ENCODE measurements at regions not wholly inside any gene's neighbourhood (a gene's known extent, or its start where the extent isn't known, plus 50 kb on each side); places are given as distances from the start of the nearest gene placed in this dataset.

GRCh38 chr10:4344492-4344994, 481.5 kb upstream of the AKR1E2 start:
- TF ChIP-seq FOXM1 (IDR thresholded peaks at IDR 0.05; ENCODE audit: borderline replicate concordance, low read depth) (no peak), EP300 (IDR thresholded peaks at IDR 0.05; ENCODE audit: borderline replicate concordance) (no peak), TEAD4 (IDR thresholded peaks at IDR 0.05) (no peak), YY1 (IDR thresholded peaks at IDR 0.05; ENCODE audit: low read depth) (no peak), USF1 (IDR thresholded peaks at IDR 0.05) (no peak)

GRCh38 chr10:4343873-4344272, 482.1 kb upstream of the AKR1E2 start:
- TF ChIP-seq MAX (IDR thresholded peaks at IDR 0.05) (no peak), EGR1 (IDR thresholded peaks at IDR 0.05) (no peak), EP300 (IDR thresholded peaks at IDR 0.05; ENCODE audit: borderline replicate concordance) (no peak), RAD21 (IDR thresholded peaks at IDR 0.05; ENCODE audit: low read depth) (no peak), TCF12 (IDR thresholded peaks at IDR 0.05; ENCODE audit: low read depth) (no peak), NFIC (IDR thresholded peaks at IDR 0.05) (no peak), YY1 (IDR thresholded peaks at IDR 0.05; ENCODE audit: low read depth) (no peak), REST (IDR thresholded peaks at IDR 0.05; ENCODE audit: low read depth) (no peak), TAF1 (IDR thresholded peaks at IDR 0.05; ENCODE audit: low read depth) (no peak), CEBPB (IDR thresholded peaks at IDR 0.05) (no peak), USF1 (IDR thresholded peaks at IDR 0.05) (no peak), CREB1 (IDR thresholded peaks at IDR 0.05; ENCODE audit: low read depth) (no peak), TEAD4 (IDR thresholded peaks at IDR 0.05) (no peak), ZBTB7A (IDR thresholded peaks at IDR 0.05; ENCODE audit: low read depth) (no peak), FOXM1 (IDR thresholded peaks at IDR 0.05; ENCODE audit: borderline replicate concordance, low read depth) (no peak)

GRCh38 chr10:4343091-4343490, 482.9 kb upstream of the AKR1E2 start:
- TF ChIP-seq FOXM1 (IDR thresholded peaks at IDR 0.05; ENCODE audit: borderline replicate concordance, low read depth) (no peak), CEBPB (IDR thresholded peaks at IDR 0.05) (no peak), TCF12 (IDR thresholded peaks at IDR 0.05; ENCODE audit: low read depth) (no peak), USF1 (IDR thresholded peaks at IDR 0.05) (no peak), EGR1 (IDR thresholded peaks at IDR 0.05) (no peak), REST (IDR thresholded peaks at IDR 0.05; ENCODE audit: low read depth) (no peak), YY1 (IDR thresholded peaks at IDR 0.05; ENCODE audit: low read depth) (no peak)

- TF ChIP-seq REST (IDR thresholded peaks at IDR 0.05; ENCODE audit: low read depth) (no peak), RAD21 (IDR thresholded peaks at IDR 0.05; ENCODE audit: low read depth) (no peak), TEAD4 (IDR thresholded peaks at IDR 0.05) (no peak), CREB1 (IDR thresholded peaks at IDR 0.05; ENCODE audit: low read depth) (no peak), YY1 (IDR thresholded peaks at IDR 0.05; ENCODE audit: low read depth) (no peak), FOXM1 (IDR thresholded peaks at IDR 0.05; ENCODE audit: borderline replicate concordance, low read depth) (no peak), NFIC (IDR thresholded peaks at IDR 0.05) (no peak), TAF1 (IDR thresholded peaks at IDR 0.05; ENCODE audit: low read depth) (no peak), EGR1 (IDR thresholded peaks at IDR 0.05) (no peak), EP300 (IDR thresholded peaks at IDR 0.05; ENCODE audit: borderline replicate concordance) (no peak), MAX (IDR thresholded peaks at IDR 0.05) (no peak), TCF12 (IDR thresholded peaks at IDR 0.05; ENCODE audit: low read depth) (no peak), ZBTB7A (IDR thresholded peaks at IDR 0.05; ENCODE audit: low read depth) (no peak), USF1 (IDR thresholded peaks at IDR 0.05) (no peak), CEBPB (IDR thresholded peaks at IDR 0.05) (no peak)
Observed at GRCh38 chr10:4338768-4339167, 487.2 kb upstream of the AKR1E2 start.

All from Ishikawa (cell line).